ENCODE measurements at regions not wholly inside any gene's neighbourhood (a gene's known extent, or its start where the extent isn't known, plus 50 kb on each side); places are given as distances from the start of the nearest gene placed in this dataset.
"Not testable (repeated sequence)": the region's sequence is repeated elsewhere in the genome, so short reads cannot be mapped to it uniquely, and the experiment has no call there.

- no peak for DNase-seq
Measured at GRCh38 chr1:56257726-56258125, 321.6 kb downstream of the PLPP3 start.

GRCh38 chr1:56256153-56257000, 323.0 kb downstream of the PLPP3 start:
- DNase-seq, result no peak

- DNase-seq, result no peak
Measured at GRCh38 chr1:56255516-56256152, 323.7 kb downstream of the PLPP3 start.

- no peak for DNase-seq
Measured at GRCh38 chr1:56254130-56254529, 325.2 kb downstream of the PLPP3 start.

GRCh38 chr1:56250809-56251208, 328.6 kb downstream of the PLPP3 start:
- DNase-seq, result no peak

- DNase-seq, result no peak
Measured at GRCh38 chr1:56249234-56249633, 330.1 kb downstream of the PLPP3 start.

- no peak for DNase-seq
Measured at GRCh38 chr1:56248138-56248537, 331.2 kb downstream of the PLPP3 start.

- DNase-seq, result not testable (repeated sequence)
Measured at GRCh38 chr1:56246726-56247125, 332.6 kb downstream of the PLPP3 start.

GRCh38 chr1:56240400-56240799, 339.0 kb downstream of the PLPP3 start:
- DNase-seq, result no peak

- DNase-seq, result no peak
Measured at GRCh38 chr1:56237491-56238064, 341.8 kb downstream of the PLPP3 start.

- no peak for DNase-seq
Measured at GRCh38 chr1:56236688-56237087, 342.7 kb downstream of the PLPP3 start.

GRCh38 chr1:56235909-56236510, 343.4 kb downstream of the PLPP3 start:
- no peak for DNase-seq

- DNase-seq, result no peak
Measured at GRCh38 chr1:56229186-56229585, 350.2 kb downstream of the PLPP3 start.

GRCh38 chr1:56227886-56228285, 351.5 kb downstream of the PLPP3 start:
- DNase-seq, result no peak

- DNase-seq, result no peak
Measured at GRCh38 chr1:56227401-56227800, 352.0 kb downstream of the PLPP3 start.

GRCh38 chr1:56225964-56226815, 353.2 kb downstream of the PLPP3 start:
- DNase-seq, result no peak

GRCh38 chr1:56223968-56224367, 355.4 kb downstream of the PLPP3 start:
- no peak for DNase-seq

GRCh38 chr1:56222914-56223540, 356.3 kb downstream of the PLPP3 start:
- DNase-seq, result no peak

GRCh38 chr1:56220021-56220420, 359.3 kb downstream of the PLPP3 start:
- no peak for DNase-seq

GRCh38 chr1:56218023-56218422, 361.3 kb downstream of the PLPP3 start:
- no peak for DNase-seq

GRCh38 chr1:56216218-56216617, 363.1 kb downstream of the PLPP3 start:
- DNase-seq, result no peak

GRCh38 chr1:56215771-56216170, 363.6 kb downstream of the PLPP3 start:
- no peak for DNase-seq

Data from NCI-H2107 (cell line).